A204.1 (cell line): ENCODE measurements at regions not wholly inside any gene's neighbourhood (a gene's known extent, or its start where the extent isn't known, plus 50 kb on each side); places are given as distances from the start of the nearest gene placed in this dataset.

Experiments
- FAIRE-seq: peaks from 2 replicates; lab custom pipeline; 2012; peaks lifted over from hg19 to GRCh38; lab: Jason Lieb, UNC

DNA sequence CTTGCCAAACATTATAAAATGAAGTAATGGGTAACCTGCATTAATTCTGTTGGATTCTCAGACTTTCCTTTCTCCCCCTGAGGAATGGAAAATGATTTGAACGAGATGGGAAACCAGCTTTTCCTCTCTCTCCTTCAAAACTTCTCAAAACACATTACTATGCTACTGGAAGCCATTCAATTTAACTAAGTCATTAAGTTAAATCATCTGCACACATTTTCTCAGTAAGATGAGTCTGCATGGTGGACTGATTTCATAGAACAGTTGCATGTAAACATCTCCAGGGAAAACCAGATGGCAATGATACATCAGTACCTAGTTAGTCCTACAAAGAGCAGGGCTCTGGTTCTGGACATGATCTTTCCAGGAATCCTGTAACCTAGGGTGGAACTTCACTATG lies 59.9 kb downstream of the BMP4 start:
- no peak for FAIRE-seq

DNA sequence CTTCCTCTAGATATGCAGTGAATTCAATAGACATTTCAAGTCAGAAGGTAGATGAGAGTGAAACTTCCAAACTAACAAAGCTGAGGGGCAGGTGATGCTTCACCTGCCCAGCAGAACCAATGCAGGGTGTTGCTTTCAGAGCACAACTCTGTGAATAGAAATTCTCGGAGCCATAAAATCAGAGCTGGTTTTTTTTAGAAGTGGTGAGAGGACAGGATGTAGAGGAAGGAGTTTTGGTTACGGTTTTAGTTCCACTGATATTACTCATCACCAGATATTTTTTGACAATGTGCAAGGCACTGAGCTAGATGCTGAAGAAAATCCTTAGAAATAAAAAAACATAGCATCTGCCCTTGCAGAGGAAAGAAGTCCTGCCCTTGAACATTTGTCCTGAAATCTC lies 62.2 kb downstream of the BMP4 start:
- FAIRE-seq: no peak

DNA sequence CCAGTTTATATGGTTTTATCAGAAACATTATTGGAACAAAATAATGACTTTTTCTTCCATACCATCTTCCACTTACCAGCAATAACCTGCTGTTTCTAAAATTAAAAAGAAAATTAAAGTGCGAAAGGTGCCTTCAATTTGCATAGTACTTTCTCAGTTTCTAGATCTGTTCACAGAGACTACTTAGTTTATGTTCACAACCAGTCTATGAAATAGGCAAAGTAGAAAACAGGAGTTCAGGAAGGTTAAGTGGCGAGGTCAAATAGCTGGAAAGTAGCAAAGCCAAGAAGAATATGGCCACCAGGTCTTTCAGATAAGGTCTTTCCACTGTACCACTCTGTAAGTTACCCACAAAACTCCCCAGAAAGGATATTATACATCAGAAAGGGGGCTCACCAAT lies 63.3 kb downstream of the BMP4 start:
- FAIRE-seq: no peak

DNA sequence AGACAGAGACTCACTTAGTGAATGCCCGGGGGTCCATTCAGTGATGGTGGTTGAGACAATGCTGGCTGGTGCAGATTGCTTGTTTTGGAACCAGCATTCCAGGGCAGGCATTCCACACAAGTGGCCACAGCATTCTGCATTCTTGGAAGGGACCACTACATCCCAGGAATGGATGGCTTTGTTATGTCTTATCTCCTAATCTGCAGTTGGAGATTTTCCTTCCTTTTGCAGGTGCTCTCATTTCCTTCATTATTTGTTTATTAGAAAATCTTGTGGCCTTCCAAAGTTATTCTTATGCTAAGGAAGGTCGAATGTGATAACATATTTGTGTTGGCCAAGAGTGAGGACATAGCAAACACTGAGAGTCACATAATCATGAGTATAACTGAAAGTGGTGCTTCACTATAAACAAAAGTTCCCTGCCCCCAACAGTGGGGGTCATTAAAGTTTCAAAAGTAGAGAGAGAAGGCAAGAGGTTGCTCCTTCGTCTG lies 66.0 kb downstream of the BMP4 start:
- no peak for FAIRE-seq

DNA sequence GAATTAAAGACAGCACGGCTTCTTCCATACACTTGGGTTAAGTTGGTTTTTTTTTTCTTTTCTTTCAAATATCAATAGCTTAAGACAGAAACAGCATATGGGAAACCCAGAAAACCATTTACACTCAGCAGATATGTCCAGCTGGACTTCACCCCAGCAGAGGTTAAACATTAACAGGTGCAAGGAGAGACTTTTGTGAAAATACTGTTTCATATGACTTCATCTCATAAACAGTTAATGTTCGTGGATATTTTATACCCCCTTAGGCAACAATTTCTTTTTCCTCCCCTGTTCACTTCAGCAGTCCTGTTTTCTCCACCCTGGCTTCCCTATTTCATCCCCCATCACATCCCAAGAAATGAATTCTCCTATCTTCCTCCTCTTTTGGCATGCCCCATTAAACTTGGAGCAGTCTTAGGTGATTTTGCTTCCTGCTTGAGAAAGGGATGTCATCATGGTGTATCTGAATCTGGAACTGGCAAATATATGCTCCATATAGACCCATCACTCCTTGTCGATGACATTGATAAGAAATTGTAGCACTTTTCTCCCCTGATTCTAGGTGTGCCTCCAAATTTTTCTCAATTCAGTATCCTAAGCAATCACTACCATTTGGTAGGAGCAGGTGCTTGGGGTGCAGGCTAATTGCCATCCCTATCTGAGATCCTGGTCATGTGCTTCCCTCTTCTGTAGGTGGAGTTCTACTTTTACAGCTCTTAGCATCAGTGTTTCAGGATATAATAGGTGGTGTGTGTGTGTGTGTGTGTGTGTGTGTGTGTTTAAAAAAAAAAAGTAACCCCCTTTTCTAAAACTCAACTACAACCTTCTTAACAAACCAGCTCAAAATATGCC lies 67.9 kb downstream of the BMP4 start:
- no peak for FAIRE-seq

DNA sequence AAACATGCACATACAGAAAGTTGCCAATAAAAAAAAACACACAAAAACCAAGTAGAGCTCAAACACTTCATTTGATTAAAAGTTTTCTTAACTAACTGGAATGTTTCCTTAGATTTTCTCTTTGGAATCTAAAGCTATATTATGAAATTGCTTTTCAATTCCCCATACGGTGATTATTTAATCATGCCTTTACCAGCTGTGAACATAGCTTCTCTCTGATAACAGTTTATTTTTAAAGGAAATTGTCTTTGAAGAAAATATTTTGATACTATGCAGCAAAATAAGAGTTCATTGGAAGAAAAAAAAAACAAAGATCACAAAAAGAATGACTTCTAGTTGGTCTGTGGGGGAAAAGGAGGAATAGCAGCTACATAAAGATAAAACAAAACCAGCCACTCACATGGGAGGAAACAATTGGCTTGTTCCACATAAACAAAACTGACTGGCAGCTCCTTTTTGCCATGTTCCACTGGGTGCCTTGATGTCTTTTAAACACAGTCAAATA lies 71.4 kb downstream of the BMP4 start:
- FAIRE-seq: no peak

DNA sequence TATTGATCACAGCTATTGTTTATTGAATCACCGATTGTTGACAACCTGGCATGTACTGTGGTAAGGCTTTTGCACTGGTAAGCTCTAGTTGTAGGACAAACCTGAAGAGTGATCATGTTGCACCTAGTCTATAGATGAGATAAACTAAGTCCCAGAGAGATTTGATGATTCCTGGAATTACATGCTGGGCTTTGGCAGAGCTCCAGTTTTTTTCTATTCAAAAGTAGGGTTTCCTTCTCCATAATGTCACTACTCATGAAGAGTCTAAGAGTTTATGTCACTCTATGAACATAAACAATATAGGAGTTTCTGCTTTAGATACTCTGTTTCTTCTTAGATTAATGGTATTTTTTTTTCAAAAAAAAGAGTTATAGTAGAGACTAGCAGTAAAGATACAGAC lies 72.0 kb downstream of the BMP4 start:
- no peak for FAIRE-seq

DNA sequence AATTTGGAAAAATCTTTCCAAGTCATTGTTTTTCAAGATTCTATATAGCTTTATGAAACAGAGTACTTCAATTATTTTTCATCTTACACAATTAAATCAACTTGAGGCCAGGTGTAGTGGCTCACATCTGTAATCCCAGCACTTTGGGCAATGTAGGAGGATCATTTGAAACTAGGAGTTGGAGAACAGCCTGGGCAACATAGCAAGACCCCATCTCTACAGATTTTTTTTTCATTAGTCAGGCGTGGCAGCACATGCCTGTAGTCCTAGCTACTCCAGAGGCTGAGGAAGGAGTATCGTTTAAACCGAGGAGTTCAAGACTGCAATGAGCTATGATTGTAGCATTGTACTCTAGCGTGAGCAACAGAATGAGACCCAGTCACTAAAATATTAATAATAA lies 72.9 kb downstream of the BMP4 start:
- FAIRE-seq: no peak

DNA sequence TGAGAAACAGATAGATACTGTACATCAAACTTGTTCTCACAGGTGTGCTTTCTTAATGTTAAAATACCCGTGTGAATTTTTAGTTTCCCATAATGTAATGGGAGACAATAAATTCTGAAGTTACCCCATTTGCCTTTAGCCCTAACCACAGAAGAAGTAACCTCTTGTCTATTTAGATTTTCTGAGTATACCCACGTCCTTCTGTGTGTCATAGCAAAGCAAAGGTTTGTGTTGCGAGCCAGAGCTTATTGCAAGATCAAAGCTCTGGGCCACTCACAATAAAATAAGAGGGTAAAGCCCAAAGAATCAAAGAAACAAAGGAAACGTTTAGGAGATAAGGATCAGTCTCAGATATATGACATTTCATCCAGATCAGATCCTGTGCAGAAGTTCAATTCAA lies 73.9 kb downstream of the BMP4 start:
- no peak for FAIRE-seq

DNA sequence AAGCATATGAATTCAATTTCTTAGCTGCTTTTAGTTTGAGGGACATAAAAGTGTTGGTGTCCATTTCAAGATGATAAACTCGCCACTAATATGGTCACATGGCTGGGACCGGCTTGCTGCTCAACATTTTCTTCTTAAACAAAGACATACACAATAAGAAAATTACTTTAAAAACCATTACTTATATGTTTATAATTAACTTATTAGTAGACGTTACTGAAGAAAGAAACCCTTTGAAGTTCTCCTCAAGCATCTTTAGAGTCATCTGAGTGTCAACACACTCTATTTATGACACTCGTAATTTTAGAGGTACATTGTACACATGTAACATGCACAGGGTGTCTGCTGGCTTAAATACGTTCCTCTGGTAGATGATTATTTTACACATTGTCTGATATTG lies 74.7 kb downstream of the BMP4 start:
- FAIRE-seq: no peak

DNA sequence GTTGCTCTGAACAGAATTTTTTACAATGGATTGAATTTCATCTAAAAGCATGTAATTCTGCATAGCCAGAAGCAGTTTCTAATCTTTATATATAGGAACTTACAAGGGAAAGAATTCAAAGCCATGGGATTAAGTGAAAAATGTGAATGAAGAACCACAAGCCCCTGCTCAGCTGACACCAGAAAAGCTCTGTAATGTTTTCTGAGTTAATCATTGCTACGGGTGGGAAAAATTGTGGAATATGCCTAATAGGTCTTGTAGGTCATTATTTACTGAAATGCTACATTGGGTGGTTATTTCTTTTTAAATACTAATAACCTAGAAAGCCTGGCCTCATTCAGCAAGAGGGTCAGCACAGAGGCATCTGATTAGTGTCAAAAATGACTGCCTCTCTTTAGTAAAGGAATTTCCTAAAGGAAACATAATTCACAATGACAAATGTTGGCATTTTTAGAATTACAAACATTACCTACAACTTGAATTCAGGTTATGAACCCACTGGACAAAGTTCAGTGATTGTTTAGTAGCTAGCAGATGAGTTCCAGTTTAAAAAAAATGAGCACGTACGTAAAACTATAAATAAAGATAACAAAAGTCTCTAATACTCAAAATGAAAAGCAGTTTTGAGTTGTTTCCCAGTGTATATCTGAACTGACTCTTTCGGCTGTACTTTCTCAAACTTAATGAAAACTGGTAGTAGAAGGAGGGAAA lies 75.3 kb downstream of the BMP4 start:
- no peak for FAIRE-seq

DNA sequence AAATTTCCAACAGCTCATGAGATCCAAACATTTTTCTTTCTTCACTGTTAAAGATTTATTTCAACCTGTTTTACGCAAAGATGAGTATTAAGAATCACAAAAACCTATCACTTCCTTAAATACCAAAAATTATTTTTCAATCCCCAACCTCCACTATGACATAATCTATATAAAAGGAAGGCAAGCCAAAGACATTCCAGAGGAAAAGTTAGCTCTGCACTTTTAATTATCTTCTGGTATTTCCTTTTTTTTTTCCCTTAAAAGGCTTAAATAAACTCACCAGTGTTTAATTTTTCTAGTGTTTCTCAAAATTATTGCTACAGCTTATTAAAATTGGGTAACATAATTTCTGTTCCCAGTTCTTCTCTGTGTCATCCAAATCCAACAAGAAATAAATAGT lies 75.9 kb downstream of the BMP4 start:
- no peak for FAIRE-seq

DNA sequence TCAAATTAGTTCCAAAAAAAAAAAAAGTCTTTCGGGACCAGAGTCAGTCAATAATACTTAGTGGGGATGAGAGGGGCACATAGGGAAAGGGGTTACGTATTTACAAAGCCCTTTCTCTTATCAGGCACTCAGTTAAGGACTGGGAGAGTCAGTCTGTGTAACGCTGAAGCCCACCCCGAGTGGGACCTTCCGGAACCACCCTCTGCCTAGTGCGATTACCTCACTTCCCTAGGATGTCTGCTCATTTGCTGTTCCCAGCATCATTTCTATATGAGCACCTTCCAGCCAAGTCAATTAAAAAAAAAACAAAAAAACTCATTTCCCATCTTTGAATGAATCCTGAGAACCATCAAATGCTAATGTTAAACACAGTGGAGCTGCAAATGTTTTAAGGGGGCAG lies 76.9 kb downstream of the BMP4 start:
- no peak for FAIRE-seq

DNA sequence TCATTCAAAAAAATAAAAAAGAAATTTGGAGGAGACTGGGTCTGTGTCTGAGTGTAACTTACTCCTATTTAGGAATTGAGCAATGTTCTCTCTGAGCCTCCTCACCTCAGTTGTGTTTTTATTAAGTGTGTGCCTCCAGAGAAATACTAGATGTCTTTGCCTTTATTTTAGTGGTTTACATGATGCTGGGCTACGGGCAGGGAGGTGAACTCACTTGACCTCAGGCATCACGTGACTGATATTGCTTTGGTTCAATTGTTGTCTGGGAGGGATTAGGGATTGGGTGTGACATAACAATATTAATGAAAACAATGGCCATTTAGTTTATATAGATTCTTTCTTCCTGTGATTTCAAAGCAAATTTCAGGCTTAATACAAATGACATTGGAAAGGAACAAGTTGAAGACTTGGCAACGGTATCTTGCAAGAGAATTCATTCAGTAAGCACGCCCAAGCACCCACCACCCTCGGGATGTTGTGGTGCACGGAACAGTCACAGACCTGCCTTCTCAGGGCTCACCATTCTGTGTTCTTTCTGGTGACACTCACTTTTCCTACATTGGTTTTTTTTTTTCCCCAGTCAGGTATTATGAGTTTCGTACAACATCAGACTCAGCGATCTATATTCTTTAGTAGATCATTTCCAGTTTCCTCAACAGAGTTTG lies 77.5 kb downstream of the BMP4 start:
- FAIRE-seq: no peak

DNA sequence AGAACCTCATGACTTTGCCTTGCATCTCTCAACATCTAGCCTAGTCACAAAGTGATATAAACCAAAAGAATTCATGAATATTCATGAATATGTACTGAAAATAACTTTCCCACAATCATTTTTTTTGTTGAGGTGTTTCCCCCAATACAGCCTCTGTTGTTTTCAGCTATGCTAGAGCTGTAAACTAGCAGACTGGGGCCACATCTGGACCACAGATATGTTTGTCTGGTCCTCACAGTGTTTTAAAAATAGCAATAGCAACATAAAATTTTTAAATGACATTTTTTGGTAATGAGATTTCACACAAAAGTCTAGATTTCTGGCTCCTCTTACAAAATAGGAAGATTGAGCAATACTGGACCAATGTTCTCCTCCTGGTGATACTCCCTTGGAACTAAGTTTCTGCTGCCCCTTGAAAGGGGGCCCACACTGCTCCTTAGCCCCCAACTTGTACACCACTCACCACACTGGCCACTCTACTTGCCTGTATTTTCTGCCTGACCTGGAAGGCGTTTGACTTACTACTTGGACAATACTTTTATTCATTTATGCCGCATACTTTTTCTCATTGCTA lies 81.2 kb downstream of the BMP4 start:
- no peak for FAIRE-seq

DNA sequence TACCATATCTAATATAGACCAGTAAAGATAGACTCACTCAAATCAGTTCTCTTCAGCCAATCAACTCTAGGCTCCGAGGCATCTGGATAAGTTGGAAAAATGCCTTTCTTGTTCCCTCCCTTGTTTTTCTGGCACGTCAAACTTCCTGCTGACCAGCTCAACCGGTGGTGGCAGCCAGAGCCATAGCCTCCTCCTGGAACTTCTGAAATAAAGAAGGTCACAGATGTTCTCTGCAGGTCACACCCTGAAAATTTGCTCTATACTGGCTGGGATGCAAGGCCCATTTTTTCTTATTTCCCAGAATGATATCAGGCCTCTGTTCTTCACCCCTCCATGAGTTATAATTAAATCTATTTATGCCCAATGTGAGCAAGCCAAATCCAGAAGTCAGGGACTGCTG lies 81.9 kb downstream of the BMP4 start:
- no peak for FAIRE-seq

DNA sequence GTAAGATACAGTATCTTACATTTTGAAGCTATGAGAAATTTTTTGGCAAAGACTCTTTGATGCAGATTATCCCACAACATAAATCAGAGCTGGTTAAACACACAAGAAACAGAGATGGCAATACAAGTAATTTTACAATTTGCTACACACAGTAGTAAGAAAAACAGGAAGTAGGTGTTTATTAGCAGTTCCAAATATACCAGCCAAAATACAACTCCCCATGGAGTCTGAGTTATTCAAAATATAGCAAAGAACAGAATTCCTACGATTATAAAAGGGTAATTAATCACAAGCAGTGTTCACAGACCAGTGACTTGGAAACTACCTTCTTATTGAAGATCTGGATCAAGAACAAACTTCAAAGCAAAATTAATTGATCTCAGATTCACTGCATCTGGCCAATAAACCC lies 83.9 kb downstream of the BMP4 start:
- no peak for FAIRE-seq

DNA sequence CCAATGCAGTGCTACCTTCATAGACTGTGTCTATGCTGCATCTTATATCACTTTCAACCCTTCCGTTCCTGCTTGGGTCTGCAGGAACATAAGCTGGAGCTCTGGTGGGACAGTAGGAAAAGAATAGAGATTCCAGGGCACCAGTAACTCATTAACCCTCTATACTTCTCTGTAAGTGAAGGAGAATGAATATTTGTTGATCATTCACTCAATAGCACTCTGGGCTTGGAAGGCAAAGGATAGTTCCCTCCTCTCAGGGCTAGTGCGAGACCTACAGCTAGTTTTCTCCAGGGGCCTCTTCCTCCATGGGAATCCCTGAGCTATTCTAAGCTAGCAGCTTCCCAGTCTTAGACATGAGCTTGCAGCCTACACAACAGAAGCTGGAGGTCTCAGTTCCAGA lies 84.7 kb downstream of the BMP4 start:
- no peak for FAIRE-seq

DNA sequence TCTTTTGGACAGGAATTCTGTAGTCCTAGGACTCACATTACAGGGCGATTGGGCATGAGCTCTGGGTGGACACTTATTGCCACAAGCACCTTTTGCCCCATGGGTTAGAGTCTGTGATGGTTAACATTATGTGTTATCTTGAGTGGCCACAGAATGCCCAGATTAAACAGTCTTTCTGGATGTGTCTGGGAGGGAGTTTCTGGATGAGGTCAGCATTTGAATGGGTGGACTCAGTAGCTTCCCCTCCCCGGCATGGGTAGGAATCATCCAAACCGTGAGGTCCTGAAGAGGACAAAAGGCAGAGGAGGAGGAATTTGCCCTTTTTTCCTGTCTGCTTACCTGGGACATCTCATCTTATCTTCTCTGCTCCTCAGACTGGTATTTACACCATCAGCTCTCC lies 85.6 kb downstream of the BMP4 start:
- no peak for FAIRE-seq

DNA sequence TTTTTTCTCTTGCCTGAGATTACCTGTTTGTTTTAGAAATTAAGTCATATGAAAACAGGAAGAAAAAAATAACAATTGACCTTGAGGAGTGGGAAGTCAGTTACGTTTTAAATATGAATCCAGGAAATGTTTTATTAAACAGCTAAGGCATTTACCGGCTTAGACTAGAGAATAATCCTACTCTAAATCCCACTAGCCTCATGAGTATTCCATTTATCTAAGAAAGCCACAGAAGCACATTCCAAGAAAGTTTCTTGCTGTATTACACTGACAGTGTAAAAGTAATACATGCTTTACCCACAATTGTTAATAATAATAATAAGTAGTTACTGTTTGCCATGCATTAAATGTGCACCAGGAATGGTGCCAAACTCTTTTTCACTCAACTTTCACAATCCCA lies 90.9 kb downstream of the BMP4 start:
- no peak for FAIRE-seq

DNA sequence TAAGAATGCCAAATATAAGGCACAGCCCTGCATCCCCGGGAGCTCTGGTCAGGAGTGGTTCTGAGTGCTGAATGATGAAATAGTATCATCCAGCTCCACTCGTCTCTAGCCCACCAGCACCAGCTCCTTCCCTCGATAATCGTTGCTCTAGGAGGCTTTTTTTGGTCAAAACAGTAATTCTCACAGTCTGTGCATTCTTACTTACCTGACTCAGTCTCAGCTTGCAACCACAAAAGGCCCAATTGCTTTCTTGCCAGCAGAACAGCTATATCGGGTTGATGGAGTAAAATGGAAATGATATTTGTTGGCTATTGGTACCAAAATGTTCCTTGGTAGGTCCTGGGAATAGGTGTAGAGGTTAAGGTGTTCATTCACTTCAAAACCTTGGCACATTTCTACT lies 94.8 kb downstream of the BMP4 start:
- no peak for FAIRE-seq

DNA sequence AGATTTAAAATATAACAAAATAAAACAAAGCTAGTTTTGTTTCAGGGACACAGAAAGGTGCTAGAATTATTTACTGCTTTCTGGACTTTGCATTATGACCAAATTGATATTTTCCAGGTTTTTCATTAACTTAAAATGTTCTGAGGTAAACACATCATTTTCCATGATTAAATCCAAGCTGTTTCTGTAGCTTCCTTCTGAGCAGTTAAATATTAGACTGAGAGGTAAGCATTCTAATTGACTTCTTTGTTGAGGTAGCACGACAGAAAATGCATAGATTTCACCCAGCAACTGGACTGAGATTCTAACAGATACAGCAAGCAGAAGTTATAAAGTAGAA lies 98.3 kb downstream of the BMP4 start:
- no peak for FAIRE-seq
